ENCODE measurements at regions not wholly inside any gene's neighbourhood (a gene's known extent, or its start where the extent isn't known, plus 50 kb on each side); places are given as distances from the start of the nearest gene placed in this dataset.

GRCh38 chr17:31758646-31759045, 100.4 kb downstream of the COPRS start:
- no peak overlapping the region for H3K27ac ChIP-seq
- H3K79me2 ChIP-seq (ENCODE audit: low read depth) = no peaks in the 10 kb centered on the region
- intact Hi-C loops (cut with micrococcal nuclease; ENCODE audit: unreplicated experiment) = no loop called here
- no peaks in the 10 kb centered on the region for H3K9me3 ChIP-seq (ENCODE audit: insufficient read depth, low read depth)
- TF ChIP-seq EZH2 (IDR thresholded peaks at IDR 0.05; ENCODE audit: low read depth) (no peak), CTCF (conservative IDR thresholded peaks at IDR 0.05) (no peak)
- H3K36me3 ChIP-seq (ENCODE audit: low read depth) = no peaks in the 10 kb centered on the region
- no peaks in the 10 kb centered on the region for H4K20me1 ChIP-seq (ENCODE audit: insufficient read depth)
- H3K4me1 ChIP-seq (replicated peaks; ENCODE audit: insufficient read depth) = peaks cover 19% of the 10 kb centered on the region
- no peaks in the 10 kb centered on the region for H3K27me3 ChIP-seq (ENCODE audit: insufficient read depth, low read depth)
- ChIA-PET POLR2A (ENCODE audit: unreplicated experiment) (no interaction called here), CTCF (no interaction called here)
- no TSS peak for BruUV-seq (replicated peaks)
- no peak overlapping the region for H2AFZ ChIP-seq
- H3K4me2 ChIP-seq = no peak overlapping the region
- H3K4me3 ChIP-seq = no peak overlapping the region
- H3F3A ChIP-seq (ENCODE audit: insufficient read depth, low read depth) = peaks cover 5% of the 10 kb centered on the region; the same call in 1 of the 2 replicates
- no peak for DNase-seq
- H3K9me2 ChIP-seq (ENCODE audit: insufficient read depth) = no peaks in the 10 kb centered on the region

- Histone ChIP-seq H3K79me2 (ENCODE audit: low read depth) (no peaks in the 10 kb centered on the region), H3K9me3 (ENCODE audit: insufficient read depth, low read depth) (no peaks in the 10 kb centered on the region), H2AFZ (no peak overlapping the region), H3K27ac (no peak overlapping the region), H3K9me2 (ENCODE audit: insufficient read depth) (no peaks in the 10 kb centered on the region), H4K20me1 (ENCODE audit: insufficient read depth) (no peaks in the 10 kb centered on the region), H3K4me3 (no peak overlapping the region), H3K4me2 (no peak overlapping the region), H3K4me1 (replicated peaks; ENCODE audit: insufficient read depth) (peaks cover 19% of the 10 kb centered on the region), H3K27me3 (ENCODE audit: insufficient read depth, low read depth) (no peaks in the 10 kb centered on the region), H3K36me3 (ENCODE audit: low read depth) (no peaks in the 10 kb centered on the region), H3F3A (ENCODE audit: insufficient read depth, low read depth) (peaks cover 5% of the 10 kb centered on the region; the same call in 1 of the 2 replicates)
- CTCF ChIA-PET = no interaction called here
- POLR2A ChIA-PET (ENCODE audit: unreplicated experiment) = no interaction called here
- DNase-seq = no peak
- no peak for TF ChIP-seq CTCF (conservative IDR thresholded peaks at IDR 0.05)
- BruUV-seq (replicated peaks) = no TSS peak
- intact Hi-C loops (cut with micrococcal nuclease; ENCODE audit: unreplicated experiment) = no loop called here
These were observed 101.9 kb downstream of the COPRS start for GRCh38 chr17:31757097-31757496.

GRCh38 chr17:31754239-31754945, 104.7 kb downstream of the COPRS start:
- H3K9me2 ChIP-seq (ENCODE audit: insufficient read depth) = no peaks in the 10 kb centered on the region
- ChIA-PET CTCF (no interaction called here), POLR2A (ENCODE audit: unreplicated experiment) (interaction anchor here (0.7 to 0.8 kb wide), 2 partner anchors 173 to 495 kb away, joined by 3 to 5 read pairs; no protein-coding TSS in a partner anchor)
- intact Hi-C loops (cut with micrococcal nuclease; ENCODE audit: unreplicated experiment) = no loop called here
- TF ChIP-seq CTCF (conservative IDR thresholded peaks at IDR 0.05) = no peak
- no peak for TF ChIP-seq EZH2 (IDR thresholded peaks at IDR 0.05; ENCODE audit: low read depth)
- DNase-seq = peak in 1 of 2 experiments; percentile 75
- H3K4me2 ChIP-seq = no peak overlapping the region
- BruUV-seq (replicated peaks) = no TSS peak
- H3K27me3 ChIP-seq (ENCODE audit: insufficient read depth, low read depth) = no peaks in the 10 kb centered on the region
- no peaks in the 10 kb centered on the region for H4K20me1 ChIP-seq (ENCODE audit: insufficient read depth)
- H3K4me3 ChIP-seq = no peak overlapping the region
- H3K36me3 ChIP-seq (ENCODE audit: low read depth) = no peaks in the 10 kb centered on the region
- H2AFZ ChIP-seq = no peak overlapping the region; the same call in 1 of the 2 replicates
- H3K27ac ChIP-seq = peak overlapping the region; percentile 67
- peaks cover 19% of the 10 kb centered on the region for H3K4me1 ChIP-seq (replicated peaks; ENCODE audit: insufficient read depth)
- no peaks in the 10 kb centered on the region for H3K79me2 ChIP-seq (ENCODE audit: low read depth)
- no peaks in the 10 kb centered on the region for H3K9me3 ChIP-seq (ENCODE audit: insufficient read depth, low read depth)
- H3F3A ChIP-seq (ENCODE audit: insufficient read depth, low read depth) = peaks cover 5% of the 10 kb centered on the region; the same call in 1 of the 2 replicates
